Activated CD8-positive, alpha-beta memory T cell treated with anti-CD3 and anti-CD28 coated beads for 24 hours (primary cell): ENCODE measurements at regions not wholly inside any gene's neighbourhood (a gene's known extent, or its start where the extent isn't known, plus 50 kb on each side); places are given as distances from the start of the nearest gene placed in this dataset.
"Not testable (repeated sequence)": the region's sequence is repeated elsewhere in the genome, so short reads cannot be mapped to it uniquely, and the experiment has no call there.

ENCODE experiments used
- DNase-seq: peaks from one replicate; pipeline ENCODE4 v3.0.0-alpha.2; 2020

GRCh38 chr5:105945203-105945972 lies 1725.3 kb downstream of the EFNA5 start:
- no peak for DNase-seq

GRCh38 chr5:105940181-105940580 lies 1730.6 kb downstream of the EFNA5 start:
- no peak for DNase-seq

- no peak for DNase-seq
These were observed 1736.6 kb downstream of the EFNA5 start for GRCh38 chr5:105934171-105934570.

- no peak for DNase-seq
These were observed 1738.8 kb downstream of the EFNA5 start for GRCh38 chr5:105931881-105932421.

- no peak for DNase-seq
These were observed 1740.9 kb downstream of the EFNA5 start for GRCh38 chr5:105929858-105930257.

- DNase-seq = no peak
These were observed 1746.4 kb downstream of the EFNA5 start for GRCh38 chr5:105924366-105924765.

GRCh38 chr5:105922574-105922973 lies 1748.2 kb downstream of the EFNA5 start:
- DNase-seq = no peak

GRCh38 chr5:105922080-105922479 lies 1748.7 kb downstream of the EFNA5 start:
- DNase-seq = no peak

- no peak for DNase-seq
These were observed 1753.5 kb downstream of the EFNA5 start for GRCh38 chr5:105917189-105917588.

- DNase-seq = no peak
These were observed 1763.7 kb downstream of the EFNA5 start for GRCh38 chr5:105907016-105907415.

- DNase-seq = no peak
These were observed 1765.3 kb downstream of the EFNA5 start for GRCh38 chr5:105905392-105905791.

- DNase-seq = no peak
These were observed 1767.7 kb downstream of the EFNA5 start for GRCh38 chr5:105903069-105903468.

GRCh38 chr5:105899726-105900125 lies 1771.0 kb downstream of the EFNA5 start:
- no peak for DNase-seq

GRCh38 chr5:105898183-105898582 lies 1772.6 kb downstream of the EFNA5 start:
- DNase-seq = no peak

GRCh38 chr5:105885266-105885665 lies 1785.5 kb downstream of the EFNA5 start:
- DNase-seq = no peak

- no peak for DNase-seq
These were observed 1787.7 kb downstream of the EFNA5 start for GRCh38 chr5:105882956-105883481.

GRCh38 chr5:105878402-105878801 lies 1792.3 kb downstream of the EFNA5 start:
- no peak for DNase-seq

- DNase-seq = no peak
These were observed 1793.1 kb downstream of the EFNA5 start for GRCh38 chr5:105877592-105877991.

GRCh38 chr5:105874316-105874715 lies 1796.4 kb downstream of the EFNA5 start:
- DNase-seq = no peak

GRCh38 chr5:105872569-105873270 lies 1798.0 kb downstream of the EFNA5 start:
- no peak for DNase-seq

GRCh38 chr5:105868038-105868780 lies 1802.5 kb downstream of the EFNA5 start:
- DNase-seq = no peak

GRCh38 chr5:105865834-105866233 lies 1804.9 kb downstream of the EFNA5 start:
- no peak for DNase-seq

- DNase-seq = not testable (repeated sequence)
These were observed 1811.4 kb downstream of the EFNA5 start for GRCh38 chr5:105859350-105859749.
